ENCODE measurements at regions not wholly inside any gene's neighbourhood (a gene's known extent, or its start where the extent isn't known, plus 50 kb on each side); places are given as distances from the start of the nearest gene placed in this dataset.
A peak's percentile ranks its signal among the peaks of the same experiment; 100 is the strongest.

GRCh38 chr18:21184396-21184996, 57.5 kb upstream of the GREB1L start:
- Mint-ChIP-seq H3K4me1 (ENCODE audit: low read depth) (peaks cover 11% of the 10 kb centered on the region), H3K9me3 (no peaks in the 10 kb centered on the region), H3K27ac (no peak overlapping the region), H3K36me3 (ENCODE audit: low read depth) (no peaks in the 10 kb centered on the region), H3K27me3 (ENCODE audit: insufficient read depth) (no peaks in the 10 kb centered on the region; the same call in none of the 2 replicates), H3K4me3 (no peak overlapping the region)
- no peak for TF ChIP-seq CTCF (IDR thresholded peaks at IDR 0.05)
- DNase-seq, result no peak

GRCh38 chr18:21187886-21188285, 54.1 kb upstream of the GREB1L start:
- no peak overlapping the region for H3K27ac Mint-ChIP-seq

GRCh38 chr18:21191596-21192307, 50.3 kb upstream of the GREB1L start:
- peak; percentile 82 for TF ChIP-seq CTCF (IDR thresholded peaks at IDR 0.05)
- Mint-ChIP-seq H3K36me3 (ENCODE audit: low read depth) (no peaks in the 10 kb centered on the region), H3K9me3 (no peaks in the 10 kb centered on the region), H3K4me1 (ENCODE audit: low read depth) (peaks cover 9% of the 10 kb centered on the region), H3K27me3 (ENCODE audit: insufficient read depth) (no peaks in the 10 kb centered on the region; the same call in 1 of the 2 replicates), H3K27ac (no peak overlapping the region), H3K4me3 (no peak overlapping the region)
- peak; percentile 63 for DNase-seq

More at GRCh38 chr18:21187886-21188285, 54.1 kb upstream of the GREB1L start:
- H3K9me3 Mint-ChIP-seq, result no peaks in the 10 kb centered on the region
- no peaks in the 10 kb centered on the region; the same call in none of the 2 replicates for H3K27me3 Mint-ChIP-seq (ENCODE audit: insufficient read depth)
- DNase-seq, result no peak
- H3K4me1 Mint-ChIP-seq (ENCODE audit: low read depth), result peaks cover 6% of the 10 kb centered on the region
- H3K4me3 Mint-ChIP-seq, result no peak overlapping the region
- TF ChIP-seq CTCF (IDR thresholded peaks at IDR 0.05), result no peak
- no peaks in the 10 kb centered on the region for H3K36me3 Mint-ChIP-seq (ENCODE audit: low read depth)

All from HFFc6 (cell line).